SK-N-SH treated with all-trans-retinoic acid at 6 μM for 48 hours (cell line): ENCODE measurements at regions not wholly inside any gene's neighbourhood (a gene's known extent, or its start where the extent isn't known, plus 50 kb on each side); places are given as distances from the start of the nearest gene placed in this dataset.

Experiments
- ATAC-seq: fragments of 200-7000 bp; cut with Tn5 transposase; 3 replicates; pipeline ENCODE4 v1.9.1; 2020; ENCODE audit warnings: mild to moderate bottlenecking, moderate library complexity
- ARNTL ChIP-seq: fragments of 450-650 bp; formaldehyde crosslinking; IDR thresholded peaks from 2 replicates; pipeline ENCODE4 v1.5.0; 2020; ENCODE audit warnings: low read depth, mild to moderate bottlenecking, moderate library complexity, borderline replicate concordance
- BACH2 ChIP-seq: fragments of 250-450 bp; sonication (Bioruptor Pico); IDR thresholded peaks from 2 replicates; pipeline ENCODE4 v1.9.0; 2021; ENCODE audit warnings: mild to moderate bottlenecking, borderline replicate concordance
- CREB5 ChIP-seq: fragments of 250-450 bp; sonication (Bioruptor Pico); IDR thresholded peaks from 2 replicates; pipeline ENCODE4 v1.5.1; 2020; ENCODE audit warnings: low read depth, mild to moderate bottlenecking, moderate library complexity
- CSDC2 ChIP-seq: fragments of 250-450 bp; sonication (Bioruptor Pico); IDR thresholded peaks from 2 replicates; pipeline ENCODE4 v1.5.0; 2020; ENCODE audit warnings: mild to moderate bottlenecking, moderate library complexity
- ESRRG ChIP-seq: fragments of 250-450 bp; sonication (Bioruptor Pico); IDR thresholded peaks from 2 replicates; pipeline ENCODE4 v1.6.1; 2021; ENCODE audit warnings: mild to moderate bottlenecking
- GLIS3 ChIP-seq: fragments of 250-450 bp; sonication (Bioruptor Pico); IDR thresholded peaks from 2 replicates; pipeline ENCODE4 v1.5.0; 2020; ENCODE audit warnings: mild to moderate bottlenecking, moderate library complexity
- ISL1 ChIP-seq: fragments of 250-450 bp; sonication (Bioruptor Pico); IDR thresholded peaks from 2 replicates; pipeline ENCODE4 v2.1.2; 2022; ENCODE audit warnings: mild to moderate bottlenecking, moderate library complexity
- OSR1 ChIP-seq: fragments of 250-450 bp; sonication (Bioruptor Pico); IDR thresholded peaks from 2 replicates; pipeline ENCODE4 v1.8.0; 2022; ENCODE audit warnings: moderate library complexity, mild to moderate bottlenecking, inconsistent platforms
- PATZ1 ChIP-seq: fragments of 250-450 bp; sonication (Bioruptor Pico); IDR thresholded peaks from 2 replicates; pipeline ENCODE4 v1.8.0; 2020; ENCODE audit warnings: mild to moderate bottlenecking, moderate library complexity, borderline replicate concordance
- POU6F1 ChIP-seq: fragments of 250-450 bp; sonication (Bioruptor Pico); IDR thresholded peaks from 2 replicates; pipeline ENCODE4 v1.8.0; 2021; ENCODE audit warnings: low read depth, mild to moderate bottlenecking, moderate library complexity, borderline replicate concordance
- PPARA ChIP-seq: fragments of 250-450 bp; sonication (Bioruptor Pico); IDR thresholded peaks from 2 replicates; pipeline ENCODE4 v1.5.0; 2020; ENCODE audit warnings: mild to moderate bottlenecking, borderline replicate concordance
- RARB ChIP-seq: fragments of 250-450 bp; sonication (Bioruptor Pico); IDR thresholded peaks from 2 replicates; pipeline ENCODE4 v1.8.0; 2021; ENCODE audit warnings: mild to moderate bottlenecking, moderate library complexity
- SNAI2 ChIP-seq: fragments of 250-450 bp; sonication (Bioruptor Pico); IDR thresholded peaks from 2 replicates; pipeline ENCODE4 v1.5.0; 2020; ENCODE audit warnings: mild to moderate bottlenecking, moderate library complexity
- TCF4 ChIP-seq: fragments of 250-450 bp; sonication (Bioruptor Pico); IDR thresholded peaks from 2 replicates; pipeline ENCODE4 v1.8.0; 2021; ENCODE audit warnings: mild to moderate bottlenecking, moderate library complexity, borderline replicate concordance
- TOX ChIP-seq: fragments of 250-450 bp; sonication (Bioruptor Pico); IDR thresholded peaks from 2 replicates; pipeline ENCODE4 v1.8.0; 2021; ENCODE audit warnings: mild to moderate bottlenecking, moderate library complexity, borderline replicate concordance
- ZC3H10 ChIP-seq: fragments of 250-450 bp; sonication (Bioruptor Pico); IDR thresholded peaks from 2 replicates; pipeline ENCODE4 v1.5.1; 2021; ENCODE audit warnings: mild to moderate bottlenecking, moderate library complexity
- ZFP3 ChIP-seq: fragments of 250-450 bp; sonication (Bioruptor Pico); IDR thresholded peaks from 2 replicates; pipeline ENCODE4 v1.5.0; 2020; ENCODE audit warnings: mild to moderate bottlenecking, moderate library complexity
- ZFP30 ChIP-seq: fragments of 450-650 bp; formaldehyde crosslinking; IDR thresholded peaks from 2 replicates; pipeline ENCODE4 v1.5.0; 2022; ENCODE audit warnings: mild to moderate bottlenecking, moderate library complexity
- ZNF565 ChIP-seq: fragments of 450-650 bp; formaldehyde crosslinking; conservative IDR thresholded peaks from 2 replicates; pipeline ENCODE4 v1.5.0; 2020; ENCODE audit warnings: low read depth, mild to moderate bottlenecking, moderate library complexity
- ZNF70 ChIP-seq: fragments of 450-650 bp; formaldehyde crosslinking; IDR thresholded peaks from 2 replicates; pipeline ENCODE4 v1.5.0; 2020; ENCODE audit warnings: mild to moderate bottlenecking, moderate library complexity
- ZNF8 ChIP-seq: fragments of 450-650 bp; formaldehyde crosslinking; IDR thresholded peaks from 2 replicates; pipeline ENCODE4 v1.5.0; 2020; ENCODE audit warnings: mild to moderate bottlenecking, moderate library complexity

- no peak for TF ChIP-seq ZNF70 (CRISPR knock-in tag)
- no peak for TF ChIP-seq CREB5 (CRISPR knock-in tag)
- no peak for TF ChIP-seq BACH2 (CRISPR knock-in tag)
- no peak for TF ChIP-seq ARNTL (CRISPR knock-in tag)
- TF ChIP-seq TOX (CRISPR knock-in tag): no peak
- TF ChIP-seq ZNF8 (CRISPR knock-in tag): no peak
- no peak for TF ChIP-seq RARB (CRISPR knock-in tag)
- TF ChIP-seq ISL1 (CRISPR knock-in tag): no peak
- TF ChIP-seq CSDC2 (CRISPR knock-in tag): no peak
- no peak for TF ChIP-seq TCF4 (CRISPR knock-in tag)
- TF ChIP-seq ZFP3: no peak
- no peak for TF ChIP-seq POU6F1 (CRISPR knock-in tag)
- TF ChIP-seq ESRRG: no peak
- TF ChIP-seq ZFP30 (CRISPR knock-in tag): no peak
- no peak for TF ChIP-seq SNAI2 (CRISPR knock-in tag)
- no peak for ATAC-seq
Measured at GRCh38 chr11:92416971-92417725, 192.5 kb downstream of the FAT3 start.

DNA sequence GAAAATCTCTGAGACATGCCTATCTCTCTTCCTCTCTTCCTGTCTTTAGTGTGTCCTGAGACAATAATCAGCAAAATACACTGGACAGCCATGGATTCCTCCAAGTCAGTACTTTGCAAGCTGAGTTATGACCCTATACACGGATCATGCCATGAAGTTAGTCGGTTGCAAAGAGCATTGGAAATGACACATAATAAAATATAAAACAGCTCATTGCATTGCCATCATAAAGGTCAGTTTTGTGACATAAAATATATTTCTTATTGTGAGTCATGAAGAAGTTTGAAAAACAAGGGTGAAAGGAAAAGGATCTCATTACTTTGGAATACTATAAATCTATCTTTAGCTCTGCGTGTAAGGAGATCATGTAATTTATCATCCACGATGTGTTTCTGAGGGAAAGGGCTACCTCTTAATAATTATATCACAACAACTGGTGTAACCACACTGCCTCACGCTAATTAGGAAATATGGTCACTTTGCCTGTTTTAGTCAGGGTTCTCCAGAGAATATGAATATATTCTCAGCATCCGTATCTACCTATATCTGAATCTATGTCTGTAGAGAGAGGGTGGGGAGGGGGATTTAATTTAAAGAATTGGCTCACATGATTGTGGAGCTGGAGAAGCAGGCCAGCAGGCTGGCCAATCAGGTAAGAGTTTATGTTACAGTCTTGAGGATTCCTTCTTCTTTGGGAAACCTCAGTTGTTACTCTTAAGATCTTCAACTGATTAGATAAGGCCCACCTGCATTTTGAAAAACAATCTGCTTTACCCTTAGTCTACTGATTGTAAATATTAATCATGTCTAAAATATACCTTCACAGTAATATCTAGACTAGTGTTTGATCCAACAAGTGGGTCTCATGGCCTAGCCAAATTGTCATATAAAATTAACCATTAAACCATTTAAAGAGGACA is 198.8 kb downstream of the FAT3 start:
- ATAC-seq: no peak
- TF ChIP-seq TOX (CRISPR knock-in tag): peak; percentile 76; the same call in 1 of the 2 replicates
- no peak for TF ChIP-seq TCF4 (CRISPR knock-in tag)
- no peak for TF ChIP-seq PATZ1 (CRISPR knock-in tag)
- no peak for TF ChIP-seq ESRRG

GRCh38 chr11:92424281-92424680 is 199.7 kb downstream of the FAT3 start:
- ATAC-seq: no peak
- TF ChIP-seq PPARA (CRISPR knock-in tag) (no peak), OSR1 (CRISPR knock-in tag) (no peak), TOX (CRISPR knock-in tag) (no peak), ARNTL (CRISPR knock-in tag) (no peak), ESRRG (no peak), CREB5 (CRISPR knock-in tag) (no peak), RARB (CRISPR knock-in tag) (no peak), ZFP3 (no peak)

GRCh38 chr11:92425127-92425526 is 200.5 kb downstream of the FAT3 start:
- no peak for TF ChIP-seq CREB5 (CRISPR knock-in tag)
- no peak for TF ChIP-seq ZNF8 (CRISPR knock-in tag)
- no peak for TF ChIP-seq RARB (CRISPR knock-in tag)
- TF ChIP-seq ZNF565: no peak
- TF ChIP-seq ZNF70 (CRISPR knock-in tag): no peak
- no peak for TF ChIP-seq POU6F1 (CRISPR knock-in tag)
- TF ChIP-seq TOX (CRISPR knock-in tag): no peak
- TF ChIP-seq ZC3H10 (CRISPR knock-in tag): no peak
- TF ChIP-seq PATZ1 (CRISPR knock-in tag): no peak
- TF ChIP-seq GLIS3 (CRISPR knock-in tag): no peak
- TF ChIP-seq ZFP3: no peak
- TF ChIP-seq BACH2 (CRISPR knock-in tag): no peak
- TF ChIP-seq, all 23 proteins: peak for 0
- ATAC-seq: no peak
